ENCODE measurements at regions not wholly inside any gene's neighbourhood (a gene's known extent, or its start where the extent isn't known, plus 50 kb on each side); places are given as distances from the start of the nearest gene placed in this dataset.

DNA sequence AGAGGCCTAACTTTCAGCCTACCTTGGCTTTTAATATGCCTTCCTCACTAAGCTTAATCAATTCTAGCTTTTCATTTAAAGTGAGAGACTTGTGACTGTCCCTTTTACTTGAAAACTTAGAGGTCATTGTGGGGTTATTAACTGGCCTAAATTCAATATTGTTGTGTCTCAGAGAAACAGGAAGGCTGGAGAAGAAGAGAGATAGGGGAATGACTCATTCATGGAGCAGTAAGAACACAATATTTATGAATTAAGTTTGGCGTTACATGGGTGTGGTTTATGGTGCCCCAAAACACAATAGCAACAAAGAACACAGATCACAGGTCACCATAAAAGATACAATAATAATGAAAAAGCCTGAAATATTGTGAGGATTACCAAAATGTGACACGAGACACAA, 612.1 kb downstream of the TBC1D4 start:
- no peak for DNase-seq (ENCODE audit: low read depth)

DNA sequence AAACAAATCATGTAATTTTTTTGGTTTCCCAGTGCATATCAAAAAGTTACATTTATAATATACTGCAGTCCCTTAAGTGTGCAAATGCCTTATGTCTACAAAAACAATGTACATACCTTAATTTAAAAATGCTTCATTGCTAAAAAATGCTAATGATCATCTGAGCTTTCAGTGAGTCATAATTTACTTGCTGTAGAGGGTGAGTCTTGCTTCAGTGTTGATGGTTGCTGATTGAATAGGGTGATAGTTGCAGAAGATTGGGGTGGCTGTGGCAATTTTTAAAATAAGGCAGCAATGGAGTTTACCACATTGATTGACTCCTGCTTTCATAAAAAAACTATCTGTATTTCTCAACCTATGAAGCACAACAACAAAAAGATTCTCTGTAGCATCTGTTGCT, 613.9 kb downstream of the TBC1D4 start:
- DNase-seq (ENCODE audit: low read depth): no peak

- DNase-seq (ENCODE audit: low read depth): no peak
Observed at GRCh38 chr13:74867460-74867859, 614.5 kb downstream of the TBC1D4 start.

DNA sequence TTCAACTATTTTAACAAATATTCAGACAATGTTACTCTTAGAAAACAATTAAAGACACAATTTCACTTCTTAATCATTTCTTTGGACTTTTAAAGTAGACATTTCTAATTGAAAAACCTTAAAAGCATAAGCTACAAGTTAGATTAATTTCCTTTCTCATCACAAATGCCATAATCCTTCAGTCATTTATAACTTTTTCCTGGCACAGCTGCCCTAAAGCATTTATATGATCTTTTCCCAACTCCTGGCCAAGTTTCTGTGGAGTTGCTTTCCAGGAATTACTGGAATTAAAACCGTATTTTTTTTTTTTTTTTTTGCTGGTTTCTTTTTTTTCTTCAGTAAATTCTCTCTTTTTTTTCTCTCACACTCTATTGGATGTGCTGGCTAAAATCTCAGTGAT, 615.9 kb downstream of the TBC1D4 start:
- no peak for DNase-seq (ENCODE audit: low read depth)

GRCh38 chr13:74865656-74866055, 616.3 kb downstream of the TBC1D4 start:
- no peak for DNase-seq (ENCODE audit: low read depth)

- DNase-seq (ENCODE audit: low read depth): no peak
Observed at GRCh38 chr13:74860789-74861188, 621.2 kb downstream of the TBC1D4 start.

DNA sequence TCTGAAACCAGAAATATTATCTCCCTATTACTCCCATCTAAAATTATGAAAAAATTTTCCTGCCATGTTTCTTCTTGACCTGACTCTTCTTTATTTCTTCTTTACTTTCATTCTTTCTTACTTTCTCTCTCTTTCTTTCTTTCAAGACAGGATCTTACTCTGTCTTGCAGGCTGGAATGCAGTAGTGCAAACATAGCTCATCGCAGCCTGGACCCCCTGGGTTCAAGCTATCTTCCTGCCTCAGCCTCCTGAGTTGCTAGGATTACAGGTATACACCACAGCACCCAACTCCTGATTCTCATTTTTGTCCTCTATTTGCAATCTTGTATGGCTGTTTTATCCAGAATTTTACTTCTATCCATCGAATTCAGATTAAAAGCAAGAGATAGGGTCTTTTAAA, 631.1 kb downstream of the TBC1D4 start:
- DNase-seq (ENCODE audit: low read depth): no peak

- DNase-seq (ENCODE audit: low read depth): no peak
Observed at GRCh38 chr13:74847966-74848365, 634.0 kb downstream of the TBC1D4 start.

DNA sequence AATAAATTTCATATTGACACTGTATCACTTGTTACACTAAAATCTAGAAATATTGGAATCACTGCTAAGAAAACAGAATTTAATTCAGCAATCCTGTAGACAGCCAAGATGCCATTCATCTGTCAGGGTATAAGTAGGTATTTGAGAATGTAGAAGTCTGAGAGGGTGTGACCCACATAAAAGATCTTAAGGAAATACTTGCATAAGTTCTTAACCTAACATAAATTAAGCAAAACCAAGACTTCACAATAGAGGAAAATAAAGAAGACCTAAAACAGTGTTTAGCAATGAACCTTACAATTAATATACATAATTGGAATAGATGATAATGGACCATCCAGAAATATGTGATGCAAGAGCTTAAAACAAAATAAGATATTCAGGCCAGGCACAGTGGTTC, 636.2 kb downstream of the TBC1D4 start:
- DNase-seq (ENCODE audit: low read depth): no peak

GRCh38 chr13:74841651-74842050, 640.3 kb downstream of the TBC1D4 start:
- DNase-seq (ENCODE audit: low read depth): no peak

DNA sequence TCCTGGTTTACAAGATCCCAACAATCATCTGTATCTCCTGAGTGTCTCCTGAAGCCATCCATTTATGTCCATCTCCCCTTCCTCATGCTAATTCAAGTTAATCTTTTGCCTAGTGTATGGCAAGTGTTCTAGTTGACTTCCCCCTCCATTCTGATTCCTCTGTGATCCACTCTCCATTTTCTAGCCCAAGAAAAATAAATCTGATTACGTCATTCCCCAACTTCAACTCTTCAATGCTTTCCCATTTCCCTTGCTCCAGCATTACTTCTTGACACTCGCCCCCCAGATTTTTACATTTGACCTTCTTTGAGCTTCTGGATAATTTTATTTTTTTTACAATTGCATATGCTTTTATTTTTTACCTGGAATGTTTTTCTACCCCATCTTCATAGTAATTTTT, 640.8 kb downstream of the TBC1D4 start:
- DNase-seq (ENCODE audit: low read depth): no peak

GRCh38 chr13:74839656-74840055, 642.3 kb downstream of the TBC1D4 start:
- no peak for DNase-seq (ENCODE audit: low read depth)

- DNase-seq (ENCODE audit: low read depth): no peak
Observed at GRCh38 chr13:74838096-74838495, 643.9 kb downstream of the TBC1D4 start.

DNA sequence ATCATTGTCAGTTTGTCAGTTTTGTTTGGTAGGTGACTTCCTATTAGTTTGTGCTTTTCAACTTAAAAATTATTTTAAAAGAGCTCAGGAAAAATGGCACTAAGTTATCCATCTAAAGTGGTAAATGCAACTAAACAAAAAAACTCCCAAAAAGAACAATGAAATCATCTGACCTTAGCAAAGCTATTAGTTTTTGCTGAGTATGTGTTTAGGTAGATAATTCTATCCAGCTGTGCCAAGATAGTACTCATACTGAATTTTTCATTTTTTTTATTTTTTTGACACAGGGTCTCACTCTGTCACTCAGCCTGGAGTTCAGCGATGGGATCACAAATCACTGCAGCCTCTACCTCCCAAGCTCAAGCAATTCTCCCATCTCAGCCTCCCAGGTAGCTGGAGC, 645.3 kb downstream of the TBC1D4 start:
- DNase-seq (ENCODE audit: low read depth): no peak

DNA sequence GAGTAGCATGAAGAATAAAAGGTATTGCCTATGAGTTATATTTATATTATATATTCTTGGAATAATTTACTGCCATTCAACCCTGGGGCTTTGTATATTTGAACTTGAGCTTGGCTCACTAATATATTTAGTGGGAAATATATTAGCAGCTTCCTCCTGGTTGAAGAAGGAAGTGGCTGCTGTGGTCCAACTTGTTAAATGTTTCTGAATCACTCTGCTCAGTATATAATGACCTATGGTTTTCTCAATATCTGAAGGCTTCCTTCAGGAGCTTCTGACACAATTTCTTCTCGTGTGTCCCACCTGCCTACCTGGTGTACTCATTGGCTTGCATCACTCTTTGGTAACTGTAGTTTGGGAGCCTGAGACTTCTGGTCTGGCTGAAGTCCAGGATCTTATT, 646.4 kb downstream of the TBC1D4 start:
- no peak for DNase-seq (ENCODE audit: low read depth)

GRCh38 chr13:74825938-74826246, 656.1 kb downstream of the TBC1D4 start:
- DNase-seq (ENCODE audit: low read depth): no peak

GRCh38 chr13:74825152-74825937, 656.6 kb downstream of the TBC1D4 start:
- no peak for DNase-seq (ENCODE audit: low read depth)

- DNase-seq (ENCODE audit: low read depth): no peak
Observed at GRCh38 chr13:74820809-74821208, 661.2 kb downstream of the TBC1D4 start.

DNA sequence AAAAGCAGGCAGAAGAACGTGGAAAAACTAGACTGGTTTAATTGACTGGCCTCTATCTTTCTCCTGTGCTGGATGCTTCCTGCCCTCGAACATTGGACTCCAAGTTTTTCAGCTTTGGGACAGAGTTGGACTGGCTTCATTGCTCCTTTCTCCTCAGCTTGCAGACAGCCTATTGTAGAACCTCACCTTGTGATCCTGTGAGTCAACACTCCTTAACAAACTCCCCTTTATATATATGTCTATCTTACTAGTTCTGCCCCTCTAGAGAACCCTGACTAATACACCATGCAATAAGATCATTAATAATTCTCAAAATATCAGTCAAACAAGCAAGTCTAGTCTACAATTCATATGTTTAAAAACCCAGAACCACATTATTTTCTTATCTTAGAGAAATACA, 662.4 kb downstream of the TBC1D4 start:
- DNase-seq (ENCODE audit: low read depth): no peak

GRCh38 chr13:74816737-74817136, 665.2 kb downstream of the TBC1D4 start:
- no peak for DNase-seq (ENCODE audit: low read depth)

DNA sequence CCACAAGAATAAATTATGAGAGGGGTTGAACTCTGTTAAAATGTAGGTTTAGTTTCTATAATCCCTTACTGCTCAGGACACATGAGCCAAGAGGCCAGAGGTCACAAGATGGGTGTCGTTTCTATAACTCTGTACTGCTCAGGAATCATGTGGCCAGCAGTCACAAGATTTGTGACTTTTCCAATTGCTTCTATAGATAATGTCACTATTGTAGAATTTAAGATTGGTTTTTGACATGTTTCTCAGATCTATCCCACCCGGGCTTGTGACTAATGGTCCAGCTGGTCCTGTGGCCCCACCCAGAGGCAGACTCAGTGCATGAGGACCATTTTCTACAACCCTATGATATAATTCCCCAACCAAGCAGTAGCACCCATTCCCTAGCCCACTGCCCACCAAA, 662.0 kb upstream of the KLF12 start:
- no peak for DNase-seq (ENCODE audit: low read depth)

DNA sequence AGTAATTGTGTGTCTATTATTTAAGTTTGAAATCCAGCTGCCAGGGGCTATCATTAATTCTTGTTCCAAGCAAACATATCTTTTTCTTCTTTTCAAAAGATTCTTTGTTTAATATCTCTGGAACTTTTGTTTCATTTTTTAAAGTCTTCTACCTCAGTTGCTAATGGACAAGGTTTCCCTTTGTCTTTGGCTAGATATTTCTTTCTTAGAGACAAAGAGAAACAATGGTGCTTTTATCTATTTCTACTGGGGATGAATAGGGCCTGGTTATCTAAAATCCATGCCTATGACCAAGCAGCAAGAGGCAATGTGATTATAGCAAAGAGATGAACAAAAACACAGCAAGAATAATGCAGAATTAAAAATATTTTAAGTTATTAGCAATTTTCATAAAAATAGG, 661.3 kb upstream of the KLF12 start:
- no peak for DNase-seq (ENCODE audit: low read depth)

DNA sequence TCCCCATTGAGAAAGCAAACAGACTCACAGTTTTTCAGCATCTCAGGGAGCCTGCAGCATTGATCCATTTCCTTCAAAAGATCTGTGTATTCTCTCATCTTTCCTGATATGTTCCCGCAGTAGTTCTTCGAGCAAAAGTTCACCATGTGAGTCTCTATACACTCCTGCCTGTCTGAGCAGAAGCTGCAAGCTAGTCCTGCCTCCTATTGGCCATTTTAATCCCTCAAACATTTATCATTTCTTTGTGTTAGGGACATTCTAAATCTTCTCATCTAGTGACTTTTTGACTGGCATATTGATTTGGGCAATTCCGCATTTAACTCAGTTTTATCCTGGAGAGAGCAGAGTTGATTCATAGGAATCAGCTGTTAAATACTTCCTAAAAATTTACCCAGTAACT, 660.4 kb upstream of the KLF12 start:
- no peak for DNase-seq (ENCODE audit: low read depth)

GRCh38 chr13:74794147-74794546, 659.9 kb upstream of the KLF12 start:
- DNase-seq (ENCODE audit: low read depth): no peak

GRCh38 chr13:74784959-74785358, 650.8 kb upstream of the KLF12 start:
- no peak for DNase-seq (ENCODE audit: low read depth)

All from stimulated activated CD8-positive, alpha-beta memory T cell treated with anti-CD3 and anti-CD28 coated beads, Interleukin-15, amount 100 ng/mL, for 24 hours (primary cell).